Esophagus muscularis mucosa (tissue), 4 donors: ENCODE measurements at regions not wholly inside any gene's neighbourhood (a gene's known extent, or its start where the extent isn't known, plus 50 kb on each side); places are given as distances from the start of the nearest gene placed in this dataset.

ENCODE experiments used
- DNase-seq: peaks from one replicate; pipeline ENCODE4 v3.0.0-alpha.2; 2017; ENCODE audit errors: extremely low spot score
- H3K27ac ChIP-seq, 4 donors: fragments of 200-600 bp; sonication (generic); replicated peaks in 1 of 4; 1 replicate in 3 of 4; 2 replicates in 1 of 4; pipeline ENCODE4 v1.5.1; 2016 to 2019; ENCODE audit warnings: mild to moderate bottlenecking in 1 of 4
- H3K27me3 ChIP-seq, 4 donors: fragments of 200-600 bp; sonication (generic); one replicate each; pipeline versions ENCODE4 v1.5.1 to v1.6.0; 2016 to 2019
- H3K36me3 ChIP-seq, 4 donors: fragments of 200-600 bp; sonication (generic); one replicate each; pipeline ENCODE4 v1.5.1; 2016 to 2019
- H3K4me1 ChIP-seq, 4 donors: fragments of 200-600 bp; sonication (generic); one replicate each; pipeline ENCODE4 v1.5.1; 2016 to 2019
- H3K4me3 ChIP-seq, 4 donors: fragments of 200-600 bp; sonication (generic); 1 replicate in 2 of 4; 2 replicates in 2 of 4; pipeline ENCODE4 v1.5.1; 2016 to 2019; ENCODE audit warnings: mild to moderate bottlenecking in 4 of 4, moderate library complexity in 1 of 4
- H3K9me3 ChIP-seq, 4 donors: fragments of 200-600 bp; sonication (generic); 1 replicate in 3 of 4; 2 replicates in 1 of 4; pipeline ENCODE4 v1.5.1; 2016 to 2019
- EP300 ChIP-seq: sonication (generic); formaldehyde crosslinking; IDR thresholded peaks from one replicate; pipeline ENCODE4 v1.6.1; 2017; ENCODE audit warnings: antibody characterized with exemption
- POLR2A ChIP-seq: fragments of 450-650 bp; IDR thresholded peaks from one replicate; pipeline ENCODE4 v1.6.1; 2017; ENCODE audit warnings: antibody characterized with exemption, moderate library complexity, mild to moderate bottlenecking, low read depth
- POLR2AphosphoS5 ChIP-seq, 2 donors: sonication (generic); formaldehyde crosslinking; IDR thresholded peaks; one replicate each; pipeline ENCODE4 v1.6.1; 2017; ENCODE audit warnings: antibody characterized with exemption in 2 of 2
- WGBS: methylation state at CpG from one replicate; pipeline ENCODE4 v1.1.5; 2018; 5-methylcytosine and 5-hydroxymethylcytosine counted together
- intact Hi-C: fragments of 100-400 bp; cut with DNase I; formaldehyde crosslinking; loops from one replicate; pipeline ENCODE4 v1.15.1; 2023
- TF ChIP-seq, protein P1 (sequence below), 3 experiments: fragments of 200-600 bp in 2 of 3; fragments of 450-650 bp in 1 of 3; sonication (generic) in 2 of 3; IDR thresholded peaks; one replicate each; pipeline ENCODE4 v1.5.1; 2017 to 2019; ENCODE audit warnings: antibody characterized with exemption in 3 of 3, mild to moderate bottlenecking in 2 of 3, moderate library complexity in 1 of 3

DNA sequence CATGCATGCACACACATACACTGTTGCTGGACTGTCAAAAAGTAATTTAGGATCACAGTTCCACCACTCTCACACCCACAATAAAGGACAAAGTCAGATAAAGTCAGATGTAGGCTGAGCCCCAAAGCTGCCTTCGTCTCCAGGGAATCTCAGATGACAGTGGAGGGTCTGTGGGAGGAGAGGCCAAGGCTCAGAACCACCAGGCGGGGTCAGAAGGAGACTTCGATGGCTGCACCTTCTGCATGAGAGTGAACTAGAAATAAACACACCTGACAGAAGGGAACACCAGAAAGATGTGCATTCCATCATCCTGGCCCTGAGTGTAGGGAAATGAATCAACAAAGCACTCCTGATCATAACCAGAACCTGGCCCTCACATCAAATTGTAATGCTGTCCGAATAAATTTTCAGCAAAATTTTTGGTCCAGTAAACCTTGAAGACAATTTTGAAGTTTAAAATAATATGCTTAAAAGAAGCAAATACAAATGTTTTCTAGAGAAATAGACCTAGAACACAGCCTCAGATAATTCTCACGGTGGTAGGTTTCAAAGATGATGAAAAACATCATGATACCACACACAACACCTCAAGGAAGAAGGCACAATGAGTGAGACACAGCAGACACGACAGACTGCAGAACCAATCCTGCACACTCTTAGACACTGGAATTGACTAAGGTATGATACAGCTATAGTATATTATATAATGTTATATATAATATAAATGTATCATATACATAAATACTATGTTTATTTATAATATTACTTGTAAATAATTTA, 269.8 kb upstream of the KLF6 start:
- no peak for DNase-seq
- no peaks in the 10 kb centered on the region for H3K27me3 ChIP-seq
- no peak overlapping the region for H3K4me3 ChIP-seq
- H3K9me3 ChIP-seq, result no peaks in the 10 kb centered on the region
- H3K27ac ChIP-seq, result no peak overlapping the region
- TF ChIP-seq, protein P1, sequence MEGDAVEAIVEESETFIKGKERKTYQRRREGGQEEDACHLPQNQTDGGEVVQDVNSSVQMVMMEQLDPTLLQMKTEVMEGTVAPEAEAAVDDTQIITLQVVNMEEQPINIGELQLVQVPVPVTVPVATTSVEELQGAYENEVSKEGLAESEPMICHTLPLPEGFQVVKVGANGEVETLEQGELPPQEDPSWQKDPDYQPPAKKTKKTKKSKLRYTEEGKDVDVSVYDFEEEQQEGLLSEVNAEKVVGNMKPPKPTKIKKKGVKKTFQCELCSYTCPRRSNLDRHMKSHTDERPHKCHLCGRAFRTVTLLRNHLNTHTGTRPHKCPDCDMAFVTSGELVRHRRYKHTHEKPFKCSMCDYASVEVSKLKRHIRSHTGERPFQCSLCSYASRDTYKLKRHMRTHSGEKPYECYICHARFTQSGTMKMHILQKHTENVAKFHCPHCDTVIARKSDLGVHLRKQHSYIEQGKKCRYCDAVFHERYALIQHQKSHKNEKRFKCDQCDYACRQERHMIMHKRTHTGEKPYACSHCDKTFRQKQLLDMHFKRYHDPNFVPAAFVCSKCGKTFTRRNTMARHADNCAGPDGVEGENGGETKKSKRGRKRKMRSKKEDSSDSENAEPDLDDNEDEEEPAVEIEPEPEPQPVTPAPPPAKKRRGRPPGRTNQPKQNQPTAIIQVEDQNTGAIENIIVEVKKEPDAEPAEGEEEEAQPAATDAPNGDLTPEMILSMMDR (IDR thresholded peaks at IDR 0.05), result no peak
- TF ChIP-seq EP300 (no peak), POLR2AphosphoS5 (IDR thresholded peaks at IDR 0.05) (no peak), POLR2A (no peak)
- 68% methylated on average over 6 of the region's 6 CpGs for WGBS
- intact Hi-C loops, result no loop called here
- H3K36me3 ChIP-seq, result no peaks in the 10 kb centered on the region
- H3K4me1 ChIP-seq, result peaks cover 7 to 15% (median 14%) of the 10 kb centered on the region in 4 donors

DNA sequence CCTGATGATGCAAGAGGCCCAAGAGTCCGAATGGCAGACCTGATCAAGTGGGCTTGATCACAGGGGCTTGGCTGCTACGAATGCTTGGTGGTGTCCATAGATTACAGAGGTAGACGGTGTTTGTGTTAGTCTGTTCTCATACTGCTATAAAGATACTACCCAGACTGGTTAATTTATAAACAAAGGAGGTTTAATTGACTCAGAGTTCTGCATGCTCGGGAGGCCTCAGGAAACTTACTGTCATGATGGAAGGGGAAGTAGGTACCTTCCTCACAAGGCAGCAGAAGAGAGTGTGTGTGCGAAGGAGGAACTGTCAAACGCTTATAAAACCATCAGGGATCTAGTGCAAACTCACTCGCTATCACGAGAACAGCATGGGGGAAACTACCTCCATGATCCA, 268.9 kb upstream of the KLF6 start:
- 84% methylated on average over 8 of the region's 8 CpGs for WGBS
- no peak for TF ChIP-seq POLR2AphosphoS5 (IDR thresholded peaks at IDR 0.05)
- DNase-seq, result no peak
- Histone ChIP-seq H3K27me3 (no peaks in the 10 kb centered on the region), H3K27ac (no peak overlapping the region), H3K36me3 (no peaks in the 10 kb centered on the region), H3K4me3 (no peak overlapping the region), H3K9me3 (no peaks in the 10 kb centered on the region), H3K4me1 (peaks cover 7 to 15% (median 14%) of the 10 kb centered on the region in 4 donors)
- intact Hi-C loops, result no loop called here

DNA sequence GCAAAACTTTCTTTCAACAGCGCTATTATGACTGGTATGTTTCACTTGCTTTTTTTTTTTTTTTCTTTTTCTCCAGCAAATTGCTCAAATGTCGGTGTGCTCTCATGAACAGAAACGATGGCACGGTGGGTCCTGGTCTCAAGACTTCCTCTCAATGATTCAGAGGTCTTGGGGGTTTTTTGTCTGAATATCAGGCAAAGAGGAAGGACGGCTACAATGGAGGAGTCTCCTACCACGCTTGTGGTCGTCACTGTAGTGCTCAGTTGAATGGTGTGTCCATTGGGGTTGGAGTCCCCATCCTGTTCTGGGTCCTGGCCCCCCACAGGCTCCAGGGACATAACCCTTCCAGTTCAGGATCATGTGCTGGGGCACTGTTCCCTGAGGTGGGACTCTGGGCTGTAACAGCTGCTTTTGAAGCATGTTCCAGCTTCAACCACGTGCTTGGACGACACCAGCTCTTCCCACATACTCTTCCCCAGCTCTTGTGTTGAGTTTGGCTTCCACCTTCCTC, 266.7 kb upstream of the KLF6 start:
- H3K36me3 ChIP-seq, result no peaks in the 10 kb centered on the region
- H3K9me3 ChIP-seq, result no peaks in the 10 kb centered on the region
- intact Hi-C loops, result no loop called here
- H3K4me1 ChIP-seq, result peaks cover 7 to 21% (median 18%) of the 10 kb centered on the region in 4 donors
- H3K27ac ChIP-seq, result peak overlapping the region; percentile 57 to 68 (median 64)
- WGBS, result 67% methylated on average over 9 of the region's 9 CpGs
- H3K4me3 ChIP-seq, result peak overlapping the region; percentile 23 to 43 (median 30)
- no peaks in the 10 kb centered on the region for H3K27me3 ChIP-seq
- no peak for TF ChIP-seq POLR2A
- TF ChIP-seq POLR2AphosphoS5 (IDR thresholded peaks at IDR 0.05), result no peak
- TF ChIP-seq, protein P1 (IDR thresholded peaks at IDR 0.05), result no peak
- TF ChIP-seq EP300, result no peak
- no peak for DNase-seq

DNA sequence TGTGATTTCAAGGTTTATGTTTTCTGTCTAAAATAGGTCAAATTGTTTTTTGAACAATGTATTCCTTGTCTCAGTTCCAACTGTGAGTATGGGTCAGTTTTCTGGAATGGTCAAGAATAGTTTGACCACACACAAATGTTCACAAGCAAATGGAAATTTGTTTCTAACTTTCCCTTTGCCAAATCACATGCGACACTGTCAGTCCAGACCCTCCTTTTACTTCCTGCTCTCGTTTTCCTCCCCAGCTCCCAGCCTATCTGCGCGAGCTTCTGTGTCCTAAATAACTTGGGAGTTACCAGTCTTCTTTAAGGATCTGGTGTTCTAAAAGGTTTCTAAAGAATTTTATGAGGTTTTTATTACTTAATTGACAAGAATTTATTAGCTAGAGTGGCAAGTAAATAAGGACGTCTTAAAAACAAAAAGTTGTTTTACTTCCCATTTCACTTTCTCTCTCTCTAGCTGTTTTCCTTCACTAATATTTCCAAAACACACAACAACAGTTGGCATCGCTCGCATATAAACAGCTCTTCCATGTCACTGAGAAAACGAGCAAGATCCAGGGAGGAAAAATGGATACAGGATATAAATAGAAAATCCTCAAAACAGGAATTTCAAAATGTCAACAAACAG, 266.1 kb upstream of the KLF6 start:
- Histone ChIP-seq H3K36me3 (no peaks in the 10 kb centered on the region), H3K9me3 (no peaks in the 10 kb centered on the region), H3K27me3 (no peaks in the 10 kb centered on the region), H3K4me3 (peak overlapping the region; percentile 23 to 43 (median 30)), H3K4me1 (peaks cover 7 to 23% (median 19%) of the 10 kb centered on the region in 4 donors), H3K27ac (peak overlapping the region; percentile 57 to 68 (median 64))
- DNase-seq, result no peak
- intact Hi-C loops, result no loop called here
- peak; percentile 51 to 65 for TF ChIP-seq POLR2AphosphoS5 (IDR thresholded peaks at IDR 0.05)
- TF ChIP-seq, protein P1 (IDR thresholded peaks at IDR 0.05), result no peak
- 51% methylated on average over 8 of the region's 8 CpGs for WGBS

DNA sequence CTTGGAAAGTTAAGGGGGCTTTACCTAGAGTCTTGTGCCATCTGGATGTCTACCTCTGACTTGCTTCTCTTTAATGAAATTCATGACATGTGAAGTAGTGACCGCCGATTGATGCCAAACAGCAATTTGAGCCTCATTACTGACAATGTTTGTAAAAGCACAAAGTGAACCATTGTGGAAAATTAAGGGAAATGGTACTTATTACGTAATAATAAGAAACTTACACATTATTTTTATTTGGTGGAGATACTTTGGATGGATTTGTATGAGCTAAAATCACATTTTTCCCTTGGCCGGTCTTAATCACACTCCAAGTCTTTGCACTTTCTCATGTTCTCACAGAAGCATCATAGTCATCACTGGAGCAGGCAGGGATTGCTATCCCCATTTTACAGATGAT, 265.1 kb upstream of the KLF6 start:
- no peak overlapping the region for H3K4me3 ChIP-seq
- intact Hi-C loops, result no loop called here
- TF ChIP-seq POLR2AphosphoS5 (IDR thresholded peaks at IDR 0.05) (no peak), EP300 (no peak), POLR2A (no peak)
- TF ChIP-seq, protein P1 (IDR thresholded peaks at IDR 0.05), result no peak
- H3K27me3 ChIP-seq, result no peaks in the 10 kb centered on the region
- peaks cover 7 to 28% (median 21%) of the 10 kb centered on the region in 4 donors for H3K4me1 ChIP-seq
- DNase-seq, result no peak
- no peaks in the 10 kb centered on the region for H3K9me3 ChIP-seq
- WGBS, result 87% methylated on average over 4 of the region's 4 CpGs
- H3K27ac ChIP-seq, result peak overlapping the region in 1 of 4 donors; percentile 62
- no peaks in the 10 kb centered on the region for H3K36me3 ChIP-seq
